Astrocyte (in vitro differentiated cells and primary cell): ENCODE measurements at regions not wholly inside any gene's neighbourhood (a gene's known extent, or its start where the extent isn't known, plus 50 kb on each side); places are given as distances from the start of the nearest gene placed in this dataset.

ENCODE experiments used
- DNase-seq: peaks from one replicate; pipeline ENCODE4 v3.0.0-alpha.2; 2010; ENCODE audit warnings: low read depth
- FAIRE-seq: peaks from 2 replicates; lab custom pipeline; 2011; peaks lifted over from hg19 to GRCh38; lab: Jason Lieb, UNC
- H2AFZ ChIP-seq: 2 replicates; pipeline ENCODE4 v1.6.0; 2012; ENCODE audit warnings: low read depth, low read length, inconsistent platforms
- H3K27ac ChIP-seq: 2 replicates; pipeline ENCODE4 v1.5.1; 2011; ENCODE audit warnings: low read depth, low read length, inconsistent platforms
- H3K27me3 ChIP-seq: 2 replicates; pipeline ENCODE4 v1.6.0; 2011; ENCODE audit warnings: low read length, inconsistent platforms; ENCODE audit not compliant: insufficient read depth
- H3K36me3 ChIP-seq: 2 replicates; pipeline ENCODE4 v1.5.1; 2011; ENCODE audit warnings: low read length, inconsistent platforms; ENCODE audit not compliant: insufficient read depth
- H3K4me1 ChIP-seq: 2 replicates; pipeline ENCODE4 v1.5.1; 2011; ENCODE audit warnings: low read length, inconsistent platforms; ENCODE audit not compliant: insufficient read depth
- H3K4me2 ChIP-seq: 2 replicates; pipeline ENCODE4 v1.6.0; 2012; ENCODE audit warnings: low read length, inconsistent platforms
- H3K4me3 ChIP-seq: 2 replicates; pipeline ENCODE4 v1.5.1; 2011; ENCODE audit warnings: low read depth, mild to moderate bottlenecking, low read length, inconsistent platforms; ENCODE audit not compliant: insufficient read depth
- H3K79me2 ChIP-seq: 2 replicates; pipeline ENCODE4 v1.6.0; 2012; ENCODE audit warnings: mild to moderate bottlenecking, low read length, inconsistent platforms; ENCODE audit not compliant: insufficient read depth
- H3K9ac ChIP-seq: 2 replicates; pipeline ENCODE4 v1.6.0; 2012; ENCODE audit warnings: mild to moderate bottlenecking, low read length, inconsistent platforms
- H3K9me3 ChIP-seq: 2 replicates; pipeline ENCODE4 v1.5.1; 2012; ENCODE audit warnings: low read depth, mild to moderate bottlenecking, low read length, inconsistent platforms; ENCODE audit not compliant: insufficient read depth
- H4K20me1 ChIP-seq: 2 replicates; pipeline ENCODE4 v1.6.0; 2012; ENCODE audit warnings: low read length, inconsistent platforms; ENCODE audit not compliant: insufficient read depth
- H3K27ac Mint-ChIP-seq: one replicate; pipeline ENCODE4 v1.8.0; 2021; ENCODE audit warnings: mild to moderate bottlenecking, mixed read lengths; ENCODE audit not compliant: unreplicated experiment
- H3K27me3 Mint-ChIP-seq: one replicate; pipeline ENCODE4 v1.8.0; 2021; ENCODE audit warnings: low read depth, mixed read lengths; ENCODE audit not compliant: unreplicated experiment
- H3K36me3 Mint-ChIP-seq: one replicate; pipeline ENCODE4 v1.8.0; 2021; ENCODE audit warnings: low read depth, mixed read lengths; ENCODE audit not compliant: unreplicated experiment
- H3K4me1 Mint-ChIP-seq: one replicate; pipeline ENCODE4 v1.8.0; 2021; ENCODE audit warnings: low read depth, mixed read lengths; ENCODE audit not compliant: unreplicated experiment
- H3K4me3 Mint-ChIP-seq: one replicate; pipeline ENCODE4 v1.8.0; 2021; ENCODE audit warnings: mild to moderate bottlenecking, moderate library complexity, mixed read lengths; ENCODE audit not compliant: unreplicated experiment
- H3K9me3 Mint-ChIP-seq: one replicate; pipeline ENCODE4 v1.8.0; 2021; ENCODE audit warnings: mild to moderate bottlenecking, mixed read lengths; ENCODE audit not compliant: unreplicated experiment
- EZH2 ChIP-seq: IDR thresholded peaks from 2 replicates; pipeline ENCODE4 v1.6.1; 2012; ENCODE audit warnings: mild to moderate bottlenecking, low read length, inconsistent platforms; ENCODE audit not compliant: insufficient read depth
- TF ChIP-seq, protein P1 (sequence below): IDR thresholded peaks from 2 replicates; pipeline ENCODE4 v1.5.1; 2011; ENCODE audit warnings: low read depth, mild to moderate bottlenecking, inconsistent platforms, low read length, moderate library complexity; ENCODE audit not compliant: insufficient read depth

DNA sequence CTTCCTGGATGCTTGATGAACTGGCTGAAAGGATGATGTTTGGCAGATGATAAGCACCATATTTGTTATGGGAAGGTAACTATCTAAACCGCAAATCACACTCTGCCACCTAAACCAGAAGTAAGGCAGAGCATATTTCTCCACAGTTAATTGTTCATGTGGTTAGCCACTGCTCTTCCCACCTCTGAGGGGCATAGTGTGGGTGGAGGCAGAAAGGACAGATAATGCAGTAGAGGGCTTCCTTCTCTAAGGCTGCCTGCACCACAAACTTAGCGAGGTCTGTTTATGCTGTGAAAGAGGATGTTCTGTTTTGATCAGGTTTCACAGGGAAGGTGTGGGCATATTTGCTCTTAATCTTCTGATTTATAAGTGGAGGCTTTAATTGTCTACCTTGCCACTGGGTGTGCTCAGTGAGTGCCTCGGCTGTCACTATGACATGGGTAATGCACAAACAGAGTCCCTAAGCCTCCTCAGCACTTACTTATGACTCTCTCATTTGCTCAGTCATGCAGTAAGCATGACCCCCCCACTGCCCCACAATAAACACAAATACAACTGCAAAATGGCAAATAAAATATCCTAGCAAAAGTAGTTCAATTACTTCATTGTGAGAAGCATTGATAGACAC is 401.0 kb downstream of the TMA16 start:
- Histone ChIP-seq H4K20me1 (no peaks in the 10 kb centered on the region), H3K4me2 (no peak overlapping the region), H3K9me3 (no peaks in the 10 kb centered on the region), H3K27ac (no peak overlapping the region), H2AFZ (no peak overlapping the region), H3K4me3 (no peak overlapping the region), H3K4me1 (no peaks in the 10 kb centered on the region), H3K9ac (no peak overlapping the region), H3K27me3 (no peaks in the 10 kb centered on the region), H3K36me3 (no peaks in the 10 kb centered on the region), H3K79me2 (no peaks in the 10 kb centered on the region)
- peaks cover 3% of the 10 kb centered on the region for H3K9me3 Mint-ChIP-seq
- FAIRE-seq, result no peak
- H3K4me3 Mint-ChIP-seq, result no peak overlapping the region
- no peak for TF ChIP-seq EZH2
- TF ChIP-seq, protein P1, sequence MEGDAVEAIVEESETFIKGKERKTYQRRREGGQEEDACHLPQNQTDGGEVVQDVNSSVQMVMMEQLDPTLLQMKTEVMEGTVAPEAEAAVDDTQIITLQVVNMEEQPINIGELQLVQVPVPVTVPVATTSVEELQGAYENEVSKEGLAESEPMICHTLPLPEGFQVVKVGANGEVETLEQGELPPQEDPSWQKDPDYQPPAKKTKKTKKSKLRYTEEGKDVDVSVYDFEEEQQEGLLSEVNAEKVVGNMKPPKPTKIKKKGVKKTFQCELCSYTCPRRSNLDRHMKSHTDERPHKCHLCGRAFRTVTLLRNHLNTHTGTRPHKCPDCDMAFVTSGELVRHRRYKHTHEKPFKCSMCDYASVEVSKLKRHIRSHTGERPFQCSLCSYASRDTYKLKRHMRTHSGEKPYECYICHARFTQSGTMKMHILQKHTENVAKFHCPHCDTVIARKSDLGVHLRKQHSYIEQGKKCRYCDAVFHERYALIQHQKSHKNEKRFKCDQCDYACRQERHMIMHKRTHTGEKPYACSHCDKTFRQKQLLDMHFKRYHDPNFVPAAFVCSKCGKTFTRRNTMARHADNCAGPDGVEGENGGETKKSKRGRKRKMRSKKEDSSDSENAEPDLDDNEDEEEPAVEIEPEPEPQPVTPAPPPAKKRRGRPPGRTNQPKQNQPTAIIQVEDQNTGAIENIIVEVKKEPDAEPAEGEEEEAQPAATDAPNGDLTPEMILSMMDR, result no peak
- H3K4me1 Mint-ChIP-seq, result peaks cover 3% of the 10 kb centered on the region
- no peak overlapping the region for H3K27ac Mint-ChIP-seq
- no peak for DNase-seq
- no peaks in the 10 kb centered on the region for H3K27me3 Mint-ChIP-seq
- H3K36me3 Mint-ChIP-seq, result no peaks in the 10 kb centered on the region

GRCh38 chr4:163901319-163901718 is 406.8 kb downstream of the TMA16 start:
- Mint-ChIP-seq H3K4me1 (no peaks in the 10 kb centered on the region), H3K36me3 (no peaks in the 10 kb centered on the region), H3K9me3 (peaks cover 3% of the 10 kb centered on the region), H3K4me3 (no peak overlapping the region), H3K27ac (no peak overlapping the region), H3K27me3 (no peaks in the 10 kb centered on the region)
- H3K4me1 ChIP-seq, result no peaks in the 10 kb centered on the region
- H3K79me2 ChIP-seq, result no peaks in the 10 kb centered on the region
- no peaks in the 10 kb centered on the region for H4K20me1 ChIP-seq
- H3K4me2 ChIP-seq, result no peak overlapping the region
- TF ChIP-seq, protein P1, result no peak
- no peak for TF ChIP-seq EZH2
- FAIRE-seq, result no peak
- H2AFZ ChIP-seq, result no peak overlapping the region
- H3K9ac ChIP-seq, result no peak overlapping the region
- H3K36me3 ChIP-seq, result no peaks in the 10 kb centered on the region
- no peak for DNase-seq
- no peak overlapping the region for H3K27ac ChIP-seq
- H3K27me3 ChIP-seq, result no peaks in the 10 kb centered on the region
- H3K4me3 ChIP-seq, result no peak overlapping the region
- no peaks in the 10 kb centered on the region for H3K9me3 ChIP-seq

- H3K4me2 ChIP-seq, result no peak overlapping the region
- H3K9me3 ChIP-seq, result no peaks in the 10 kb centered on the region
- H3K36me3 Mint-ChIP-seq, result no peaks in the 10 kb centered on the region
- no peak overlapping the region for H3K4me3 ChIP-seq
- no peak overlapping the region for H3K27ac Mint-ChIP-seq
- no peak overlapping the region for H3K27ac ChIP-seq
- FAIRE-seq (no peak), DNase-seq (no peak)
- no peak overlapping the region for H3K4me3 Mint-ChIP-seq
- no peaks in the 10 kb centered on the region for H3K27me3 Mint-ChIP-seq
- no peaks in the 10 kb centered on the region for H3K4me1 ChIP-seq
- H3K27me3 ChIP-seq, result no peaks in the 10 kb centered on the region
- H3K9me3 Mint-ChIP-seq, result peaks cover 3% of the 10 kb centered on the region
- no peaks in the 10 kb centered on the region for H3K36me3 ChIP-seq
- H4K20me1 ChIP-seq, result no peaks in the 10 kb centered on the region
- H3K4me1 Mint-ChIP-seq, result no peaks in the 10 kb centered on the region
- no peaks in the 10 kb centered on the region for H3K79me2 ChIP-seq
- no peak overlapping the region for H2AFZ ChIP-seq
- TF ChIP-seq, protein P1, result no peak
- TF ChIP-seq EZH2, result no peak
- H3K9ac ChIP-seq, result no peak overlapping the region
Measured at GRCh38 chr4:163902417-163902816, 407.9 kb downstream of the TMA16 start.
